OCI-LY3 (cell line): ENCODE measurements at regions not wholly inside any gene's neighbourhood (a gene's known extent, or its start where the extent isn't known, plus 50 kb on each side); places are given as distances from the start of the nearest gene placed in this dataset.

Experiments
- H2AFZ ChIP-seq: fragments of 200-600, 300-600 bp; shearing (Covaris generic); 2 replicates; pipeline ENCODE4 v1.6.0; 2014; ENCODE audit warnings: antibody characterized with exemption, low read depth, low read length
- H3K27ac ChIP-seq: fragments of 200-600, 300-600 bp; sonication (generic); 2 replicates; pipeline ENCODE4 v1.5.1; 2014; ENCODE audit warnings: mild to moderate bottlenecking, low read length, moderate library complexity, mixed read lengths
- H3K27me3 ChIP-seq: fragments of 200-600, 300-600 bp; sonication (generic); 2 replicates; pipeline ENCODE4 v1.6.1; 2014; ENCODE audit warnings: low read depth, low read length, mixed read lengths
- H3K36me3 ChIP-seq: fragments of 200-600, 300-600 bp; sonication (generic); replicated peaks from 2 replicates; pipeline ENCODE3; 2014; ENCODE audit warnings: low read depth, low read length, mixed read lengths
- H3K4me1 ChIP-seq: fragments of 300-600, 200-600 bp; sonication (generic); 2 replicates; pipeline ENCODE4 v1.6.1; 2014; ENCODE audit warnings: low read length, mixed read lengths
- H3K4me2 ChIP-seq: fragments of 200-600, 300-600 bp; sonication (generic); 2 replicates; pipeline ENCODE4 v1.6.1; 2014; ENCODE audit warnings: low read length, mixed read lengths
- H3K4me3 ChIP-seq: fragments of 300-600, 200-600 bp; sonication (generic); 2 replicates; pipeline ENCODE4 v1.5.1; 2014; ENCODE audit warnings: antibody characterized with exemption, mild to moderate bottlenecking, low read length, moderate library complexity
- H3K79me2 ChIP-seq: fragments of 300-600, 200-600 bp; shearing (Covaris generic); 2 replicates; pipeline ENCODE4 v1.6.1; 2014; ENCODE audit warnings: mild to moderate bottlenecking, low read length, mixed read lengths
- H3K9ac ChIP-seq: fragments of 300-600, 200-600 bp; shearing (Covaris generic); 2 replicates; pipeline ENCODE4 v1.6.0; 2014; ENCODE audit warnings: mild to moderate bottlenecking, low read length, moderate library complexity
- H3K9me3 ChIP-seq: fragments of 200-600, 300-600 bp; shearing (Covaris generic); 2 replicates; pipeline ENCODE4 v1.6.1; 2014; ENCODE audit warnings: low read length, mixed read lengths; ENCODE audit not compliant: insufficient read depth
- H4K20me1 ChIP-seq: fragments of 200-600, 300-600 bp; sonication (generic); 2 replicates; pipeline ENCODE4 v1.6.1; 2016; ENCODE audit warnings: low read length, mixed read lengths; ENCODE audit not compliant: insufficient read depth
- CTCF ChIP-seq: fragments of 200-600, 300-600 bp; sonication (generic); IDR thresholded peaks from 2 replicates; pipeline ENCODE4 v1.5.1; 2014; ENCODE audit warnings: antibody characterized with exemption, low read length, low read depth
- EZH2phosphoT487 ChIP-seq: fragments of 200-600 bp; shearing (Covaris generic); IDR thresholded peaks from 2 replicates; pipeline ENCODE4 v1.6.1; 2018; ENCODE audit warnings: antibody characterized with exemption, mixed run types, low read depth

GRCh38 chr16:47970291-47970931, 185.4 kb downstream of the ABCC12 start:
- H3K4me1 ChIP-seq, result no peaks in the 10 kb centered on the region
- no peaks in the 10 kb centered on the region for H4K20me1 ChIP-seq
- no peaks in the 10 kb centered on the region for H3K36me3 ChIP-seq
- H3K9me3 ChIP-seq, result no peaks in the 10 kb centered on the region
- no peak overlapping the region for H2AFZ ChIP-seq
- H3K4me3 ChIP-seq, result no peak overlapping the region
- H3K27me3 ChIP-seq, result 0 out of 2 replicates have a peak, but pooled peaks cover 12% of the 10 kb centered on the region
- no peak overlapping the region for H3K4me2 ChIP-seq
- H3K79me2 ChIP-seq, result no peaks in the 10 kb centered on the region
- no peak overlapping the region for H3K9ac ChIP-seq
- TF ChIP-seq CTCF (no peak), EZH2phosphoT487 (no peak)
- no peak overlapping the region for H3K27ac ChIP-seq

- Histone ChIP-seq H3K36me3 (no peaks in the 10 kb centered on the region), H3K9ac (no peak overlapping the region), H3K27ac (no peak overlapping the region), H4K20me1 (no peaks in the 10 kb centered on the region), H3K4me2 (no peak overlapping the region), H3K79me2 (no peaks in the 10 kb centered on the region), H3K9me3 (no peaks in the 10 kb centered on the region), H3K4me3 (no peak overlapping the region), H3K27me3 (0 out of 2 replicates have a peak, but pooled peaks cover 12% of the 10 kb centered on the region), H2AFZ (no peak overlapping the region), H3K4me1 (no peaks in the 10 kb centered on the region)
- TF ChIP-seq CTCF (no peak), EZH2phosphoT487 (no peak)
These were observed 188.4 kb downstream of the ABCC12 start for GRCh38 chr16:47967374-47967773.

GRCh38 chr16:47966325-47966724, 189.5 kb downstream of the ABCC12 start:
- no peak overlapping the region for H3K9ac ChIP-seq
- no peak overlapping the region for H3K27ac ChIP-seq
- H3K9me3 ChIP-seq, result no peaks in the 10 kb centered on the region
- no peaks in the 10 kb centered on the region for H3K36me3 ChIP-seq
- H3K79me2 ChIP-seq, result no peaks in the 10 kb centered on the region
- H3K4me3 ChIP-seq, result no peak overlapping the region
- no peaks in the 10 kb centered on the region for H4K20me1 ChIP-seq
- H3K4me2 ChIP-seq, result no peak overlapping the region
- TF ChIP-seq EZH2phosphoT487, result no peak
- no peak for TF ChIP-seq CTCF
- no peaks in the 10 kb centered on the region for H3K4me1 ChIP-seq
- 0 out of 2 replicates have a peak, but pooled peaks cover 12% of the 10 kb centered on the region for H3K27me3 ChIP-seq
- no peak overlapping the region for H2AFZ ChIP-seq

- Histone ChIP-seq H2AFZ (no peak overlapping the region), H4K20me1 (no peaks in the 10 kb centered on the region), H3K79me2 (no peaks in the 10 kb centered on the region), H3K27ac (no peak overlapping the region), H3K9me3 (no peaks in the 10 kb centered on the region), H3K27me3 (0 out of 2 replicates have a peak, but pooled peaks cover 12% of the 10 kb centered on the region), H3K4me3 (no peak overlapping the region), H3K9ac (no peak overlapping the region), H3K4me2 (no peak overlapping the region), H3K36me3 (no peaks in the 10 kb centered on the region), H3K4me1 (no peaks in the 10 kb centered on the region)
- TF ChIP-seq CTCF (no peak), EZH2phosphoT487 (no peak)
These were observed 190.4 kb downstream of the ABCC12 start for GRCh38 chr16:47965439-47965838.
